Glutamatergic neuron (in vitro differentiated cells): ENCODE measurements at regions not wholly inside any gene's neighbourhood (a gene's known extent, or its start where the extent isn't known, plus 50 kb on each side); places are given as distances from the start of the nearest gene placed in this dataset.

Experiments
- DNase-seq: peaks from one replicate; pipeline ENCODE4 v3.0.0; 2022
- H3K27ac Mint-ChIP-seq: one replicate; pipeline ENCODE4 v1.8.0; 2020; ENCODE audit warnings: mild to moderate bottlenecking, mixed read lengths, inconsistent platforms; ENCODE audit not compliant: unreplicated experiment
- H3K27me3 Mint-ChIP-seq: one replicate; pipeline ENCODE4 v1.8.0; 2020; ENCODE audit warnings: mild to moderate bottlenecking, moderate library complexity, mixed read lengths, inconsistent platforms; ENCODE audit not compliant: unreplicated experiment
- H3K36me3 Mint-ChIP-seq: one replicate; pipeline ENCODE4 v1.8.0; 2020; ENCODE audit warnings: mild to moderate bottlenecking, mixed read lengths, inconsistent platforms; ENCODE audit not compliant: unreplicated experiment
- H3K4me1 Mint-ChIP-seq: one replicate; pipeline ENCODE4 v1.8.0; 2020; ENCODE audit warnings: mild to moderate bottlenecking, low read depth, mixed read lengths, inconsistent platforms; ENCODE audit not compliant: unreplicated experiment
- H3K4me3 Mint-ChIP-seq: one replicate; pipeline ENCODE4 v1.8.0; 2020; ENCODE audit warnings: mild to moderate bottlenecking, mixed read lengths, inconsistent platforms; ENCODE audit not compliant: unreplicated experiment
- H3K9me3 Mint-ChIP-seq: one replicate; pipeline ENCODE4 v1.8.0; 2020; ENCODE audit warnings: mild to moderate bottlenecking, moderate library complexity, mixed read lengths, inconsistent platforms; ENCODE audit not compliant: unreplicated experiment
- TF ChIP-seq, protein P1 (sequence below): fragments of 200-600 bp; sonication (generic); IDR thresholded peaks from one replicate; pipeline ENCODE4 v1.5.0; 2021; ENCODE audit not compliant: partially characterized antibody, unreplicated experiment

DNA sequence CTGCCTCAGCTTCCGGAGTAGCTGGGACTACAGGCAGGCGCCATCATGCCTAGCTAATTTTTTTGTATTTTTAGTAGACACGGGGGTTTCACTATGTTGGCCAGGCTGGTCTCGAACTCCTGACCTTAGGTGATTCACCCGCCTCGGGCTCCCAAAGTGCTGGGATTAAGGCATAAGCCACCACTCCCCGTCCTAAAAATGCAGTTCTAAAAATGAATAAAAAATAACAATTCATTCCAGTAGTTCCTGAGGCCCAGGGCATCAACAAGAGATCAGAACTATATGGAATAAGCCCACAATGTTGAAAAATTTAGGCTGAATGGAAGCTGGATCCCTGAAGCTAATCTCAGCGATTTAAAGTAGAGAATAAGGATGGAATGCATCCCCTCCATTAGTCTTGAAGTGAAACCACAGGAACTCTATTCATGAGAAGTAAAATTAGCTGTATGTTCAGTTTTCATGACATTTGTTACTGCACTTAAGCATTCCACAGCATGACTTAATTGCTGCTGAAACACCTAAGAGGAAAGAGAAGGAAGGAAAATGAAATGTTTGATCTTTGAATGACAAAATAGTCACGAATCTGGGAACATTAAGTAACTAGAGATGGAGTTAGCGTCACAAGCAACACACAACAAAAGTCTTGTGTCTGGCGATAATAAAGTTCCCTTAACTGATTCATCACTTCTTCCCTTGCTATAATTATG is 80.4 kb upstream of the RIPOR2 start:
- TF ChIP-seq, protein P1, sequence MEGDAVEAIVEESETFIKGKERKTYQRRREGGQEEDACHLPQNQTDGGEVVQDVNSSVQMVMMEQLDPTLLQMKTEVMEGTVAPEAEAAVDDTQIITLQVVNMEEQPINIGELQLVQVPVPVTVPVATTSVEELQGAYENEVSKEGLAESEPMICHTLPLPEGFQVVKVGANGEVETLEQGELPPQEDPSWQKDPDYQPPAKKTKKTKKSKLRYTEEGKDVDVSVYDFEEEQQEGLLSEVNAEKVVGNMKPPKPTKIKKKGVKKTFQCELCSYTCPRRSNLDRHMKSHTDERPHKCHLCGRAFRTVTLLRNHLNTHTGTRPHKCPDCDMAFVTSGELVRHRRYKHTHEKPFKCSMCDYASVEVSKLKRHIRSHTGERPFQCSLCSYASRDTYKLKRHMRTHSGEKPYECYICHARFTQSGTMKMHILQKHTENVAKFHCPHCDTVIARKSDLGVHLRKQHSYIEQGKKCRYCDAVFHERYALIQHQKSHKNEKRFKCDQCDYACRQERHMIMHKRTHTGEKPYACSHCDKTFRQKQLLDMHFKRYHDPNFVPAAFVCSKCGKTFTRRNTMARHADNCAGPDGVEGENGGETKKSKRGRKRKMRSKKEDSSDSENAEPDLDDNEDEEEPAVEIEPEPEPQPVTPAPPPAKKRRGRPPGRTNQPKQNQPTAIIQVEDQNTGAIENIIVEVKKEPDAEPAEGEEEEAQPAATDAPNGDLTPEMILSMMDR, result no peak
- H3K36me3 Mint-ChIP-seq, result no peaks in the 10 kb centered on the region
- no peak for DNase-seq
- H3K4me1 Mint-ChIP-seq, result peaks cover 16% of the 10 kb centered on the region
- no peak overlapping the region for H3K4me3 Mint-ChIP-seq
- no peaks in the 10 kb centered on the region for H3K27me3 Mint-ChIP-seq
- H3K9me3 Mint-ChIP-seq, result no peaks in the 10 kb centered on the region
- H3K27ac Mint-ChIP-seq, result peak overlapping the region; percentile 17

DNA sequence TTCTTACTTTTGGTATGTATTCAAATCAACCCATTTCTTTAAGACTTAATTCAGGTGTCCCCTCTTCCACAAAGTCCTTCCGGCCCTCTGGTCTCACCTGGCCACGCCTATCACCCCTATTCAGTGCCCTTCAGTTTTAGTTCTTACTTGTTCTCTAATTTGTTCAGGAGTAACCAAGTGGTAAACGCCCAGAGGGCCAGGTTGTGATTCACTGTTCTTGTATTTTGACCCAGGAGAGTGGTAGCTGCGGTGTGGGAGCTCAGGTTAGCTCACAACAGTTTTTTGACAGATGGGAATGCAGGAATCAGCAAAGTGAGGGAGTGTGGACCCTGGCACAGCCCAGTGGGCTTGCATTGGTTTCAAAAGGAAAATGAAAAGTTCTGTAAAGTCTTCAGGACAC is 81.7 kb upstream of the RIPOR2 start:
- Mint-ChIP-seq H3K9me3 (peaks cover under 1% of the 10 kb centered on the region), H3K4me3 (no peak overlapping the region), H3K27me3 (no peaks in the 10 kb centered on the region), H3K27ac (no peak overlapping the region), H3K36me3 (no peaks in the 10 kb centered on the region), H3K4me1 (peaks cover 16% of the 10 kb centered on the region)
- no peak for DNase-seq
- TF ChIP-seq, protein P1, result no peak

DNA sequence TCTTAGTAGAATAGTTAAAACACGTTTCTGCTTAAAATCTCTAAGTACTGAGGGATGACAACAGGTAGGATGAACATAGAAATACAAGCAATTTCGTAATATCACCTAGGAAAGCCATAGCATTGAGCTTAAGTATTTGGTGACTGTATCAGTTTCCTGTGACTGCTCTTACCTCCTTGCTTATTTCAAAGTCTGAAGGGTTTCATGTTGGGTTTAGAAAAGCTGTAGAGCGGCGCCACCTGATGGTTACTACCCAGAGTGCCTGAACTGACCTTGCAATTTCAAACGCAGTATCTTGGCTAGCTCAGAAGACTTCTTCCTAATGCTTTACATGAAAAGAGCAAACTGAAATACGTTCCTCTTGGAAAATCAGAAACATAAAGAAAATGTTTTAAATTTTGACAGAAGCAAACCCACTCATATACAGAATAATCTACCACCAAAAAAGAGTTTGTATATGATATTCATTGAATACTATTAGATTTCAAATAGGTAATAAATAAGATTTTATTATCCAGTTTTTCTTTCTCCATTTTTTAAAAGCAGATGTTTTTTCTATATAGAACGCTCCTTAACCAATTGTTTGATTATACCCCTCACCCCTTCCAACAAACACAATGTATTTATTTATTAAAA is 82.3 kb upstream of the RIPOR2 start:
- peak; percentile 71 for DNase-seq
- Mint-ChIP-seq H3K4me1 (peaks cover 14% of the 10 kb centered on the region), H3K27ac (no peak overlapping the region), H3K36me3 (no peaks in the 10 kb centered on the region), H3K4me3 (no peak overlapping the region), H3K27me3 (no peaks in the 10 kb centered on the region), H3K9me3 (peaks cover 4% of the 10 kb centered on the region)
- TF ChIP-seq, protein P1, result peak; percentile 65

DNA sequence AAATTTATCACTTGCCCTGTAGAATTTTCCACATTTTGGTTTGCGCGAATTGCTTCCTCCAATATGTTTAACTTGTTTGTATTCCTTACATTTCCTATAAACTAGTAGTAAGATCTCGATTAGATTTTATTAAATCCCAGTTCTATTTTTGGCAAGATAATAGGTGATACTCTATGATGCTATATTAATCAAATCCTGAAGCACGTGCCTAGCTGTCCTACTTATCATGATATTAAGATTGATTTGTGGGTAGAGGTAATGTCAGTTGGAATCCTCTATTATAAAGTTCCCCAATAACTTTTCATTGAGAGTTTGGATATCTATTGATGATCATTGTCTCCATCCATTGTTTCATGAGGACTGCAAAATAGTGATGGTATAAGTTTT is 82.8 kb upstream of the RIPOR2 start:
- TF ChIP-seq, protein P1, result no peak
- H3K4me3 Mint-ChIP-seq, result no peak overlapping the region
- no peak for DNase-seq
- H3K36me3 Mint-ChIP-seq, result no peaks in the 10 kb centered on the region
- H3K4me1 Mint-ChIP-seq, result peaks cover 13% of the 10 kb centered on the region
- H3K9me3 Mint-ChIP-seq, result peaks cover 4% of the 10 kb centered on the region
- no peak overlapping the region for H3K27ac Mint-ChIP-seq
- no peaks in the 10 kb centered on the region for H3K27me3 Mint-ChIP-seq

DNA sequence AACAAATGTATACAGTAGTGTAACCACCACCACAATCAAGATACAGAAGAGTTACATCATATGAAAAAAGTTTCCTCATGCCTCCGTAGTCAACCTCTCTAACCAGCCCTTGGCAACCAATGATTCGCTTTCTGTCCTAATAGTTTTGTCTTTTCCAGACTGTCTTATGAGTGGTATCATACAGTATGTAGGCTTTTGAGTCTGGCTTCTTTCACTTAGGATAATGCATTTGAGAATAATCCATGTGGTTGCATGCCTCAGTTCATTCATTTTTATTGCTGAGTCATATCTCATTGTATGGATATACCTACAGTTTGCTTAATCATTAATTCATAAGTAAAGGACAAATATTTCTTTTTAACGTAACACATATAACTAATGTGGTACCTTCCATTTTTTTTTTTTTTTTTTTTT is 86.4 kb upstream of the RIPOR2 start:
- H3K9me3 Mint-ChIP-seq, result peaks cover 4% of the 10 kb centered on the region
- TF ChIP-seq, protein P1, result no peak
- no peaks in the 10 kb centered on the region for H3K36me3 Mint-ChIP-seq
- H3K27me3 Mint-ChIP-seq, result no peaks in the 10 kb centered on the region
- no peak overlapping the region for H3K4me3 Mint-ChIP-seq
- peaks cover 4% of the 10 kb centered on the region for H3K4me1 Mint-ChIP-seq
- DNase-seq, result no peak
- H3K27ac Mint-ChIP-seq, result no peak overlapping the region
